NCI-H2196 (cell line): ENCODE measurements at regions not wholly inside any gene's neighbourhood (a gene's known extent, or its start where the extent isn't known, plus 50 kb on each side); places are given as distances from the start of the nearest gene placed in this dataset.

Experiments used
- DNase-seq: peaks from one replicate; lab custom pipeline; 2025; ENCODE audit not compliant: unreplicated experiment; lab: John Stamatoyannopoulos, UW

GRCh38 chr10:2744547-2745200, 322.7 kb upstream of the PFKP start:
- no peak for DNase-seq

DNA sequence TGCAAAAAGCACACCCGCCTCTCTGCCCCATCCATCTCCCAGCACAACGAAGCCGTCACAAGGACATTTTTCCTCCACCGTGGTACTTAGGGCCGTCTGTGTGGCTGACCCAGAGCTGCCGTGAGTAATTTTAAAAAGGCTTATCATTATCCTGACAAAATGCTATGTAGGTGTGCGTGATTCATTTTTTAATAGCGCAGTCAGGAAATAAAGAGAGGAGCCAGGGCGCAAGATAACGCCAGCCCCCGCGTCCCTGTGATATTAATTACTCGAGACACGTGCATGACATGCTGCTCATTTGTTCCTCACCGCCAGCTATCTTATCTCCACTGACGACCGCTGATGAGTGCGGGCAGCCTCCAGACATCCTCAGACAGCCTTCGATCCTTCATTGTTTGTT, 332.7 kb upstream of the PFKP start:
- no peak for DNase-seq

GRCh38 chr10:2733278-2733963, 333.9 kb upstream of the PFKP start:
- DNase-seq: no peak

DNA sequence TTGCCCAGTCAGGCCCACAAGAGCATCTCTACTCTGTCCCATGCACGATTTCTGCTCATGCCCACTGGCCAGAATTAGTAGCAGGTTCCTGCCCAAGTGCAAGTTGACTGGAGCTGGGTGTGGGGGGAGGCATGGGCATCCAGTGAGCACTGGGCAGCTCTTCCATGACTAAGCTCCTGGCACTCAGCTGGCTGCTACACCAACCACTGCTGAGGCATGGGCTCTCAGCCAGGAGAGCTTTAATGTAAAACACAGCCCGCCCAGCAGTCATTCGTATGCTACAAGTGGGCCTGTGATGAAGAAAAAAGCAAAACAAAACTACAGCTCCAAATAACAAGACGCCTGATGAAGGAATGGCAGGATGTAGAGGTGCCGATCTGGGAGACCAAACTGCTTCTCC, 335.4 kb upstream of the PFKP start:
- no peak for DNase-seq

- no peak for DNase-seq
These were observed 338.2 kb upstream of the PFKP start for GRCh38 chr10:2729197-2729596.

DNA sequence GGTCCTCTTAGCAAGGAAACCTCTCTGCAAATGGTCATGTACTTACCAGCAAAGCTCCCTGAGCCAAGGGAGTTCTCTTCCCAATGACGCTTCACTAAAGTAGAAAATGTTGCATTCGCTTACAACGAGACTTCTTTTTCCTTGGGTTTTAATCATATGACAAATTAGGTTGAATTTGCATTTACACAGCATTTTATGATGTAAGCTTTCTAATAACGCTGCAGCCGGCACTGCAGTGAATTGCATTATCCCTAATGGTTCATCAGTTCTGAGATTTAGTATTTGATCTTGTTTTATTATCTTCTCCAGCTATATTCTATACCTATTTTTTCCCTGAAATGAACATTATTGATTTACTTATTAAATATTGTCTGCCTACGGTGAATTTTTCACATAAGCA, 339.3 kb upstream of the PFKP start:
- DNase-seq: no peak

DNA sequence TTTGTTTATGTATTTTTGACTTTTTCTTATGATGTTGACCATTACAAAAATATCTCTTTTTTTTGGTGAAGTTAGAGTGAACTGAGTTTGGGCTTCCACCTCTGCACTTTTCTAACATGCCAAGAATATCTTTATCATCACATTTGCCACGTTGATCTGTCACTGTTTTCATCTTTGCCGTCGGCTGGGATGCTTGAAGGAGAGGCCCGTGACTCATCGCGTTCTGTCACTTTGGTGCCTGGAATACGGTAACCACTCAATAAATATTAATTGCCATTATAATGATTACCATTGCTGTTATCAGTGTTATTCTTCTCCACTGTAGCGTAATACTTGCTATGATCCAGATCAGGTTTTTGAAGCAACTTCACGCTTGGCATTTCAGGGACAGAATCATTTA, 350.8 kb upstream of the PFKP start:
- no peak for DNase-seq

GRCh38 chr10:2714597-2714996, 352.8 kb upstream of the PFKP start:
- DNase-seq: no peak

GRCh38 chr10:2703953-2704352, 363.4 kb upstream of the PFKP start:
- no peak for DNase-seq

GRCh38 chr10:2701802-2702201, 365.5 kb upstream of the PFKP start:
- peak; percentile 0 for DNase-seq

- DNase-seq: no peak
These were observed 366.6 kb upstream of the PFKP start for GRCh38 chr10:2700626-2701305.

DNA sequence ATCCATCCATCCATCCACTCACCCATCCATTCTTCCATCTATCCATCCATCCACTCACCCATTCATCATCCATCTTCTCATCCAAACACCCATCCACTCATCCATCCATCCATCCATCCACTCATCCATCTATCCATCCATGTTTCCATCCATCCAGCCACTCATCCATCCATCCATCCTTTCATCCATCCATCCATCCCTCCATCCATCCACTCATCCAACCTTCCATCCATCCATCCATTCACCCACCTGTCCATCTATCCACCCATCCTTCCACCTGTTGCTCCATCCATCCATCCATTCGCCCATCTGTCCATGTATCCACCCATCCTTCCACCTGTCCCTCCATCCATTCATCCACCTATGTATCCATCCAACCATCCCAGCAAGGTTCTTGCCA, 378.4 kb upstream of the PFKP start:
- no peak for DNase-seq

GRCh38 chr10:2686691-2687090, 380.7 kb upstream of the PFKP start:
- no peak for DNase-seq

GRCh38 chr10:2682491-2682890, 384.9 kb upstream of the PFKP start:
- no peak for DNase-seq

- no peak for DNase-seq
These were observed 385.5 kb upstream of the PFKP start for GRCh38 chr10:2681891-2682290.

GRCh38 chr10:2680821-2681220, 386.5 kb upstream of the PFKP start:
- no peak for DNase-seq

- DNase-seq: no peak
These were observed 387.7 kb upstream of the PFKP start for GRCh38 chr10:2679646-2680045.

GRCh38 chr10:2676455-2676854, 390.9 kb upstream of the PFKP start:
- DNase-seq: no peak

GRCh38 chr10:2674451-2674850, 392.9 kb upstream of the PFKP start:
- no peak for DNase-seq

DNA sequence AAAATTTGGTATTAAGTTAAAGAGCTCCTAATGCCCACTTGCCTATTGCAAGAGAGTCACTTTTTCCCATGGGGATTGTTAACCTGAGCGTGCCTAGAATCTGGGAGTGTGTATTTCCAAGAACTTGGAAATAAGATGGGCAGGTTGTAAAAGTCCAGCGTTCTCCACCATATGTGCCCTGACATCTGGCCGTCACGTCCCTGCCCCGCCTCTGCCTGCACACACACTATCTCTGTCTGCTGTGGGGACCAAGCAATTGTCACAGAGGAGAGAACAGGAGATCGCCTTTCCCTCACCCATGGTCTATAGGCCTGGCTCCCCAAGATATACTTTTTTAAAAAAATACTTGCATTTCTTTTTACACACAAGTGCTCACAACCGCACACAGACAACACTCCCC, 396.5 kb upstream of the PFKP start:
- no peak for DNase-seq

DNA sequence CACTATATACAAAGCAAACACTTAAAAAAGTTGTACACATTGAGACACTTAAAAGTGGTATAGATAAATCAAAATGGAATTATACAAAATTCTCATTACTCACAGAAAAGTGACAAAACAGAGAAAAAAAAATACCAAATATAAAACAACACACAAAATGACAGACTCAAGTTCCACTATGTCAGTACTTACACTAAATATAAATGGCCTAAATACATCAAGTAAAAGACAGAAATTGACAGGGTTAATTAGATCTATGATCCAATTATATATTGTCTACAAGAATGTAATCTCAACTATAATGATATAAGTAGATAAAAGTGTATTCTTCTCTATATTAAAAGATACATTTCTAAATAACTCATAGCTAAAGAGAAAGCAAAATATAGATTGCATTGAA, 401.6 kb upstream of the PFKP start:
- DNase-seq: no peak

- DNase-seq: no peak
These were observed 407.1 kb upstream of the PFKP start for GRCh38 chr10:2660276-2660675.
